ENCODE measurements at regions not wholly inside any gene's neighbourhood (a gene's known extent, or its start where the extent isn't known, plus 50 kb on each side); places are given as distances from the start of the nearest gene placed in this dataset.

DNA sequence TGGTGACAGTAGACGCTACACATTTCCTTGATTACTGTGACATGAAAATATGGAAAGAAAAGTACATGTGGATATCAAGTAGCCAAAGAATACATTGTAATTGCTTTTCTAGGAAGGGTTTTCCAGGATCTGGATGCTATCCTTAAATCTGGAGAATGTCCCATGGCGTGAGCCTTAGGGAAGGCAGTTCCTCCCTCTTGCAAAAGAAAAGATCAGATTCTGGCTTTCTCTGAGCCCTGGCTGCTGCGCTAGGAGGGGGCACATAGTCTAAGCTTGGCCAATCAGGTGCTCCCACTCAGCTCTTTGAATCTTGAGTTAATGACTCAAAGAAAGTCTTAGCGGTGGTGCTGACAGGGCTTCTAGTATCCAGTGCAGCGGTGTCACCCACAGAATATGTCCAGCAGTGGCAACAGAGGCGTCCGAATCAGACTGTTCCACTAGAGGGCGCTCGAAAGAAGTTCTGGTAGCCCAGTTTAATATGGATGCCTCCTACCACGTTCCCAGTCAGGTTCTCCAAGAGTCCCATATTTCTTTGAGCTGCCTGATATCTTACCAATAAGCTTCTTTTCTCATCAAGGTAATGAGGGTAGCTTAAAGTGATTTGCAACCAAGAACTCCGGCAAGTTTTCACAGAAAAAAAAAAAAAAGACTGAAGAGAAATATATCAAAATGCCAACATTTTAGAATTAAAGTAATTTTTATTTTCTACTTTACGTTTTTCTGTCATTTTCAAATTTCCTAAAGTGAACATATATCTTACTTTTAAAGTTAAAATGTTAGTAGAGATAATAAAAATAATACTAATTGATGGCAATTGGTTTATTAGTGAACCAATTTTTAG, 213.4 kb upstream of the S100G start:
- TF ChIP-seq PHF21A (IDR thresholded peaks at IDR 0.05; ENCODE audit: borderline replicate concordance, low read depth) (no peak), KLF13 (tag; IDR thresholded peaks at IDR 0.05; ENCODE audit: borderline replicate concordance, low read depth) (no peak)
- TF ChIP-seq, protein P1, sequence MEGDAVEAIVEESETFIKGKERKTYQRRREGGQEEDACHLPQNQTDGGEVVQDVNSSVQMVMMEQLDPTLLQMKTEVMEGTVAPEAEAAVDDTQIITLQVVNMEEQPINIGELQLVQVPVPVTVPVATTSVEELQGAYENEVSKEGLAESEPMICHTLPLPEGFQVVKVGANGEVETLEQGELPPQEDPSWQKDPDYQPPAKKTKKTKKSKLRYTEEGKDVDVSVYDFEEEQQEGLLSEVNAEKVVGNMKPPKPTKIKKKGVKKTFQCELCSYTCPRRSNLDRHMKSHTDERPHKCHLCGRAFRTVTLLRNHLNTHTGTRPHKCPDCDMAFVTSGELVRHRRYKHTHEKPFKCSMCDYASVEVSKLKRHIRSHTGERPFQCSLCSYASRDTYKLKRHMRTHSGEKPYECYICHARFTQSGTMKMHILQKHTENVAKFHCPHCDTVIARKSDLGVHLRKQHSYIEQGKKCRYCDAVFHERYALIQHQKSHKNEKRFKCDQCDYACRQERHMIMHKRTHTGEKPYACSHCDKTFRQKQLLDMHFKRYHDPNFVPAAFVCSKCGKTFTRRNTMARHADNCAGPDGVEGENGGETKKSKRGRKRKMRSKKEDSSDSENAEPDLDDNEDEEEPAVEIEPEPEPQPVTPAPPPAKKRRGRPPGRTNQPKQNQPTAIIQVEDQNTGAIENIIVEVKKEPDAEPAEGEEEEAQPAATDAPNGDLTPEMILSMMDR (IDR thresholded peaks at IDR 0.05 in 2 of 3, conservative IDR thresholded peaks at IDR 0.05 in 1 of 3; ENCODE audit: insufficient read depth in 2 of 3, low read depth in 1 of 3, low read length in 3 of 3): peak; percentile 69 to 81 (median 74)
